ENCODE measurements at regions not wholly inside any gene's neighbourhood (a gene's known extent, or its start where the extent isn't known, plus 50 kb on each side); places are given as distances from the start of the nearest gene placed in this dataset.
"Not testable (repeated sequence)": the region's sequence is repeated elsewhere in the genome, so short reads cannot be mapped to it uniquely, and the experiment has no call there.

DNA sequence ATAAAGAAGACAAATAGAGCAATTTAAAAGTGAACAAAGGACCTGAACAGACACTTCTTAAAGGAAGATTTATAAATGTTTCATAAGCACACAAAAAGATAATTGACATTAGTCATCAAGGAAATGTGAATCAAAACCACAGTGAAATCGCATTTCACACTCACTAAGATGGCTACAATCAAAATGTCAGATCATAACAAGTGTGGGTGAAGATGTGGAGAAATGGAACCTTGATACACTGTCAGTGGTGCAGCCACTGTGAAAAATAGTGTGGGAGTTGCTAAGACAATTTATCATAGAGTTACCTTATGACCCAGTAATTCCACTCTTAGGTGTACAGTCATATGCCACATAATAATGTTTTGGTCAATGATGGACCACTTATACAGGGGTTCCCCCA, 54.5 kb upstream of the HTR4 start:
- no peak for DNase-seq (ENCODE audit: low read depth)

DNA sequence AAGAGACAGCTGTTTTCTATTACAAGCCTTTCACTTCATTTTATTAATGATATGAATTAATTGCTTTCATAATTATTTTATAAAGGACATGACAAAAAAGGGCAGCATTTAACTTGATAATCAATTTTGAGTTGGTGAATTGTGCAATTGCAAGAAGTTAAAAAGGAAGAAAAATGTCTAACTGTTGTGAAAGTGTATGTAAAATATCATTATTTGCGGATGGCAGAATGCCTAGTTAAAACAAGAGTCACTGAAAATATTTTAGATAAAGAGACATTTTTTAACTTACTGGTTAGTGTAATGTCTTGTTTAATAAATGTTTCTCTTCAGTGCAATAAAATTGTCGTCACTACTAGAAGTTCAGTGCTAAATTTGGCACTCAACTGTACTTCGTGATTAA, 57.6 kb upstream of the HTR4 start:
- no peak for DNase-seq (ENCODE audit: low read depth)

DNA sequence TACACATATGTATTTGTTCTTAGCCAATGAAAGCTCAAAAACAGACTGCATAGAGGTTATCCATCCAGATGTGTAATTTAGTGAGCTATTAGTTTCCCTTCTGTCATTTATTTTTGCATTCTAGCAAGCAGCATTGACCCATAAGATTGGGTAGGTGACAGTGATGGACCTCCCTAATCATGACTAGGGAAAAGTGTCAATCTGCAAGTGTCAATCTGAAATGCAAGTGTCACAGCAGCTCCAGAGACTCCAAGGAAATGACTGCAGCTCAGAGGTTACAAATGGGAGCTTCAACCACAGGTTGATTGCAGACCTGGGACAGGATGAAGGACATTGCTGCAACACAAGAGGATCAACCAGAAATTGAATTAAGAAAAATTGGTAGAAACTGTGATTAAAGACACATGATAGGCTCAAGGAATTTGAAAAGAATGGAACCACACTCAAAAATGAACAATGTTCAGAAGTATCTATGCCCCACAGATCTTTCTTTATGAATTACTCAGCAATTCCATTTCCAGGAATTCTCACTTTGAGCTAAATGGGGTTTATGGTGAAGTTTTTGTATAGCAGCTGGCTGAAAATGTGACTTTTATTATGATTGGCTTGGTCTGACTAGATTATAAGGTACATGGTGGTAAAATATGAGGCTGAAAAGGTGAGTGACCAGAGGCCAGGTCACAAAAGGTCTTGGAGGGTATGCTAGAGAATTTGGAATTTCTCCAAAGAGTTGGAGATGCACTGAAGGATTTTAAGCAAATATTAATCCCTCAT, 59.6 kb upstream of the HTR4 start:
- no peak for DNase-seq (ENCODE audit: low read depth)

DNA sequence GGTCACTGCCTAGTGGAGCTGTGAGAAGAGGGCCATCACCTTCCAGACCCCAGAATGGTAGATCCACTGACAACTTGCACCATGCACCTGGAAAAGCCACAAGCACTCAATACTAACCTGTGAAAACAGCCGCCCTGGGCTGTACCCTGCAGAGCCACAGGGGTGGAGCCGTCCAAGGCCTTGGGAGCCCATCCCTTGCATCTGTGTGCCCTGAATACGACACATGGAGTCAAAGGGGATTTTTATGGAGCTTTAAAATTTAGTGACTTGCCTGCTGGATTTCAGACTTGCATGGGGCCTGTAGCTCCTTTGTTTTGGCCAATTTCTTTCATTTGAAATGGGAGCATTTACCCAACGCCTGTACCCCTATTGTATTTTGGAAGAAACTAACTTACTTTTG, 62.4 kb upstream of the HTR4 start:
- DNase-seq (ENCODE audit: low read depth): no peak

DNA sequence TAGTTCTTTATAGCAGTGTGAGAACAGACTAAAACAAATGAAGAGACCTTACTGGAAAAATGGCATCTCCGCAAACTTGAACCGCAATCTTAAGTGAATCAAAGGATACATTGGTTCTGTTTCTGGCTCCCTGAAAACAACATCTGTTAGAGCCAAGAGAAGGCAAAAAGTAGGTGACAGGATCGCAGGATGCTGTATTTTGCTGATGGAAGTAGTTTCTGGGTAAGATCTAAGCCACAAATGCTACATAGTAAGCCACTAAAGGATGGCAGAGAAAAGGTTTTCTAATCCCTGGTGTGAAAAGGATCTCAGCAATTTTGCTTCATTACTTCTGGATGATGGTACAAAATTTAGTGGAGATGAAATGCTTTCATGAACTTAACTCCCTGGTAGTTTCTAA, 63.3 kb upstream of the HTR4 start:
- DNase-seq (ENCODE audit: low read depth): no peak

DNA sequence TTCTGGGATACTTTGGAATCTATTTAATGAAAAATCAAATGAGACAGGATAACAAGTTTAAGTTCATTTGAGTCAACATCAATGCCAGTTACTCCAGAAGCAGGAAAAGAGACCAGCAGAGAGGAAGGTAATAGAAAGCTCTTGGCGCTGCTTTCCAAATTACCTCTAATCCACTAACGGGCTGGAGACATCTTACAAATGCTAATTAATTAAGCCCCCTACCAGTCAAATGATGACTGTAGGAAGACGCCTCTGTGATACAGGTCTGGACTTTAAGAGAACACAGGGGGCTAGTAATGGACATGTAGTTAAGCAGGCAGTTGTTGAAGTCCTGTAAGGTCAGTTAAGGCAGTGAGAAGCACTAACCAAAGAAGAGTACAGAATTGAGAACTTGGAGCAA, 65.3 kb upstream of the HTR4 start:
- DNase-seq (ENCODE audit: low read depth): no peak

DNA sequence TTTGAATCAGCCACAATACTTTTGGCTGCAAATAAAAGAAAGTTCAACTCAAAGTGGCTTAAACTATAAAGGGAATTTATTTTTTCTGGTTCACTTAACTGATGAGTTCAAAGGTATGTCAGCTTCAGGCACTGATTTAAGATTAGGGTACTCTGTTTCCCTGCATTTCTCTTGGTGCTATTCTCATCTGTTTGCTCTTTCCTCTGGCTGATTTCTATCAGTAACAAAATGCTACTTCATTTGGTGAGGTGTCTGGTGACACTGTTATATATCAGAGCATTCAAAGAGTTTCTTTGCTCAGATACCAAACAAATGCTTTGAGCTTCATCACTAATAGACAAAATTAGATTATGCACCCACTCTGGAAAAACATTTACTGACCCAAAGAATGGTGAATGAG, 65.9 kb upstream of the HTR4 start:
- no peak for DNase-seq (ENCODE audit: low read depth)

DNA sequence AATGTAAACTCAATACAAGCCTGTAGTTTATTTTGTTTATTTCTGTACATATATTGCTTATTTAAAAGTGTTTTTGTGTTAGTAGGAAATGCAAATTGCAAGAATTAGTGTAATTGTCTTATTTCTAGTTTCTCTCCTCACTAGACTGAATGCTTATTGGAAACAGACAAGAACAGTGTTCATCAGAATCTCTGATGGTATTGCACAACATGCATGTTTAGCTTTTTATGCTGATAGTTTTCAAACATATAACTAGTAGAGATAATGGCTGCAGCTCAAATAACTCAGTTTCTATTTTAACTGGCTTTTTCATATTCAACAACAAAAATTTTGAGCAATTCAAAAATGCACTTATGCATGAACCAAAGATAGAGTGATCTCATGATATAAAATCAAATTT, 68.8 kb upstream of the HTR4 start:
- DNase-seq (ENCODE audit: low read depth): no peak

DNA sequence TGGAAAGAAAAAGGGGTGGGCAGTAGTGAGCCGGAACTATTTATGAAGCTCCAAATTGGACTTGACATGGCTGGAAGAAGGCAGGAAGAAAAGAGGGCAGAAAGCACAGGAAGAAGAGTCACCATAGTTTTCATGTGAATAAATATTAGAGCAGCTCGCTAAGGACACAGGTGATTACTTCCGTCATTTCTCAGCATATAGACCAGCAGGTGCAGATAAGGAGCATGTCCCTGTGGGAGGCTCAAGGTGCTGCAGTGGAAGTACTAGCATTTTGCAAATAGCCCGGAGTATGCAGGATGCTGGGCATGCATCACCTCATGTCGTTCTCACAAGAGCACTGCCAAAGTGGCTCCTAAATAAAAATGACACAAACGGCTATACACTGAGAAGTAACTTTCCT, 71.3 kb upstream of the HTR4 start:
- no peak for DNase-seq (ENCODE audit: low read depth)

DNA sequence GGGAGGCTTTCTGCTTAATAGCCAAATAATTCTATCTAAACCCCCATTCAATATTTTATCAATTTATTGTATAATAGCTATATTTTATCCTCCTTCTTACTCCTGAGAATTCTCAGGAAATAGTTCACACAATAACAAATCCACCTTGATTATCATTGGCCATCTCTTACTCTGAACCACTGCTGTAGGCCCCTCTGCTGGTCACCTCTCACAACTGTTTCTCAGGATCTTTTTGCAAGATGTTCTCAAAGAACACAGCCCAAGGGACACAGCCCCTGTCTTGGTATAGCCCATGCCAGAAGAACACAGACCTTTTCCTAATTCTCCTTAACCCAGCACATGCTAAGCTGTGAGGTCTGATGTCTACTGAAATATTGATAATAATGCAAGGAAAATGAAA, 74.9 kb upstream of the HTR4 start:
- DNase-seq (ENCODE audit: low read depth): no peak

DNA sequence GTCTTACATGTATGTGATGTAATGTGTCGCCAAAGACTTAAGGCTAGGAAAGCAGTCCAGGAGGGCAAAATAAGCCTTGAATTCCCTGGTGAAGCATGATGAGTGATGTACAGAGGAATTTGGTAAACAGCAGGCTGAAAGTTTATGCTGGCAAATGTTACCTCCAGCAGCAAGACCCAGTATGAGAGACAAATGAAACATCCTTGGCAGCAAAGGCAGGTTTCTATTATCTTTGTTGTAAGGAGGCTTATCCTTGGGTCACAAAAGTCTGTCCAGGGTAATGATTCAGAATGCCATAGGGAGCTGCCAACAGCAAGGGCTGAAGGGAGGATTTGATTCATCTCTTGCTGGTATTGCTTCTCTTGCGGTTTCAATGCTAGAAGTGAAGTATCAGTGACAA, 75.9 kb upstream of the HTR4 start:
- DNase-seq (ENCODE audit: low read depth): no peak

DNA sequence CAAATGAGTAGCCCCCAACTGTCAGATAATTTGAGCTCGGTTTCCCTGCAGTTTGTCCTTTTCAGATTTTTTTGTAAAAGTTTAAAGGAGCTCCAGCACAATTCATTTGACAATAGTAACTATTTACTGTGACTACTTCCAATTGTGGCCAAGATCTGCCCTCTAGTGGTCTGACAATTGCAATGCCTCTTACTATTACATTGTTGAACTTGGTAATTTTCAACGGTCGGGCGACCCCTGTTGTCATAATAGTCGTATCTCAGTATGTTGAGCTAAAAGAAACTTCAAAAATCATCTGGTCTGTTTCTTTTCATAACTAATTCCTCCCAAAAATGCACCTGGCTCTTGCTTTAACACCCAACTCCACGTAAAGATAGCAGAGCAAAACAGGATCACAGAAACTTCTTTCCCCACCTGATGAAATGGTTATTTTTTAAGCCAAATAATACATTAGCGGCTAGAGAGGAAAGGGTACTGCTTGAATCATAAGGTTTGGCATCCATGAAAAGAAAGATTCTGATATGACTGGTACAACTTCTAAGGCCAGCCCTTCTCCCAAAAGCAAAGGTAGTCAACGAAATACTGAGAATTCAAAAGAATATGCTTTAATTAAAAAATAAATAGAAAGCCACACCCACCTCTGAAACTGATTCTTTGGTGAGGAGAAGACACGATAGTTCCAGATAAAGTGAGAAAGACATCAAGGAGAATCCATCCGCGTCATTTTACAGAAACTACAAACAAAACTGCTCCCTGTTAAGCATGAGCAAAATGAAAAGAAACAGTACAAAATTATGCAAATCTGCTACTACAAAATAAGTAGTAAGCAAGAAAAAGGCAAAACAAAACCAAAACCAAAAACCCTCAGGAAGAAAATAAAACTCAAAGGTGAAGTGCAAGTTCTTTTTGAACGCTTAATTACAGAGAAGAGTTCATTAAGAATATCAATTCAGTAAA, 76.9 kb upstream of the HTR4 start:
- peak; percentile 16 for DNase-seq (ENCODE audit: low read depth)

DNA sequence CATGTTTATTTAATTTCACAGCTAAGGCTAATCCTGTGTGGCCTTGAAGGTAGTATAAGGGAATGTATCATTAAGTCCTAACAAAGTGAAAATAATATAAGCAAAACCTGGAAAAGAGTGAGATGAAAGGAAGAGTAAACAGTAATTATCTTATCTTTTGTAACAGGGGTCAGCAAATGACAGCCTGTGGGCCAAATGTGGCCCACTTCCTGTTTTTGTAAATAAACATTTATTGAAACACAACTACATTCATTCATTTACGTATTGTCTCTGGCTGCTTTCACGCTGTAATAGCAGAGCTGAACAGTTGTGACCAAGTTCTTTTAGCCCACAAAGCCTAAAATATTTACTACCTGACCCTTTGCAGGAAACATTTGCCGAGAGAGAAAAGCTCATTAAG, 78.4 kb upstream of the HTR4 start:
- no peak for DNase-seq (ENCODE audit: low read depth)

DNA sequence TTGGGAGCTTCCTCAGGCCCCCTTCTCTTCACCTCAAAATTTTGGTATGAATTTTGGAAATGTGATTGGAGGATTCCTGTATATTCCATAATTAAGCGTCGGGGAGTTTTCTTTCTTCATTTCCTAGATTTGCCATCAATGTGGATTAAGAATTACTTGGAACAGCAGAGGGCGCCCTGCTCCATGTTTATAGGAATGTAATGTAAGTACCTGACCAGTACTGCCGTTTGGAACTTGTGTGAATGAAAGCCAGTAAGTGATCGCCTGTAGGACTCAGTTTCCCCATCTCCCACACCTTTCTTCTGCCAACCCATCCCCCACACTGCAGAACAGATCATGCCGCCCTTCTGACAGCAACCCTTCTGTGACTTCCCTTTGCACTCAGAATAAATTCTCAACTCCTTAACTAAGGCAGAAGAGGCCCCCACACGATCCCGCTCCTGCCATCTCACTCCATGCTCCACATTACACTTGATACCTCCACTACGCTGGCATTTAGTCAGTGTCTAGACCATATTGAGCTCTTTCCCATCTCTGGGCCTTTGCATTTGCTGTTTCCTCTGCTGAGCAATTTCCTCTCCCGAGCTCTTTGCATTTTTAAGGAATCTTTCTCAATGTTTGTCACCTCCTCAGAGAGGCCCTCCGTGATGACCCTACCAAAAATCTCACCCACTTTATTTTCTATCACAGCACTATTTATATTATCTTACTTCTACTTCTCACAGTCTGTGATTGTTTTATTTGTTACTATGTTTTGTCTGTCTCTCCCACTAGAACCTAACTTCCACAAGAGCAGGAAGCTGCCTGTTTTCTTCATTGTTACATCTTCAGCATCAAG, 79.5 kb upstream of the HTR4 start:
- DNase-seq (ENCODE audit: low read depth): peak; percentile 31

DNA sequence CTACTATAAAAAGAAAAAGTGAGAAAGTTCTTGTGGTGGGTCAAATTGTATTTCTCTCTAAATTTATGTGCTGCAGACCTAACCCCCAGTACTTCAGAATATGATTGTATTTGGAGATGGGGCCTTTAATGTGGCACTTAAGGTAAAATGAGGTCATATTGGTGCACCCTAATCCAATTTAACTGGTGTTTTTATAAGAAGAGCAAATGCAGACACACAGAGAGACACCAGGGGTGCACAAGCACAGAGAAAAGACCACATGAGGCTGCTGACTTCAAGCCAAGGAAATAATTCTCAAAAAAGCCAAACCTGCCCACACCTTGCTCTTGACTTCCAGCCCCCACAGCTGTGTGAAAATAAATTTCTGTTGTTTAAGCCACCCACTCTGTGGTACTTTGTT, 80.2 kb upstream of the HTR4 start:
- no peak for DNase-seq (ENCODE audit: low read depth)

DNA sequence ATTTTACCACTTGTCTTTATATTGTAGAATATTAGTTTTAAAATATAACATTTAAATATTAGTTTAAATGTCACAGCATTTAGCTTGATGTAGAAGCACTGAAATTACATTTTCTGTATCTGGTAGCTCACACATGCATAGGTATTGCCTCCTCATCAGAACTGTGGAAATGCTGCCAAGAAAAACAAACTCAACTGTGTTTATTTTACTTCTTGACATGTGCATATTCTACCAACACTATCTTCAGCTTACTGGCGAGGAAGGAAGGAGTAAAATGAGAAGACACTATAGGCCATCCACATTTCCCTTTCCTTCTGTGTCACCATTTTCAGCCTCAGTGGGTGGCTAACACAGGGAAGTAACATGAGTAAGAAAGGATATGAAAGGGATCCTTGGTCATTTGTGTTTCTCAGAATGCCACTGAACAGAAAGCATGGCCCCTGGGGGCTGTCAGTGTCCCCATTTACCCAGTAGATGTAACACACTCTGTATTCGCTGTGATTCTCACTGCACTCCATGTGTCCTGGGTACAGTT, 81.0 kb upstream of the HTR4 start:
- DNase-seq (ENCODE audit: low read depth): no peak

DNA sequence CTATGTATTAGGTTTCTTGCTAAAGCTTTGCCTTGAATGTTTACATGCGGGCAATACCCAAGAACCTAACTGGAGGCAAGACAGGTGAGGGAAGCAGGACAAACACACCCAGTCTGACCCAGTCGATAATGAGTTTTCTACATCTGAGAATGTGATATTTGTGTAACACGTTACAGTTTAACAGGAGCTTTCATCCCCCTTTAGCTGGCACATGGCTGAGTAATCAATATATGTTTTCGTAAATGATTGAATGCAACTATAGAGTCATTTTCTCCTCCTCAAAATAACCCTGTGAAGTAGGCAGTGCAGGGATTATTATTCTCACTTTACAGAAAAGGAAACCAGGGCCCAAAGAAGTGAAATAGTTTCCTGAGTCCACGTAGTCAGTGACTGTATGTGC, 84.7 kb upstream of the HTR4 start:
- DNase-seq (ENCODE audit: low read depth): no peak

DNA sequence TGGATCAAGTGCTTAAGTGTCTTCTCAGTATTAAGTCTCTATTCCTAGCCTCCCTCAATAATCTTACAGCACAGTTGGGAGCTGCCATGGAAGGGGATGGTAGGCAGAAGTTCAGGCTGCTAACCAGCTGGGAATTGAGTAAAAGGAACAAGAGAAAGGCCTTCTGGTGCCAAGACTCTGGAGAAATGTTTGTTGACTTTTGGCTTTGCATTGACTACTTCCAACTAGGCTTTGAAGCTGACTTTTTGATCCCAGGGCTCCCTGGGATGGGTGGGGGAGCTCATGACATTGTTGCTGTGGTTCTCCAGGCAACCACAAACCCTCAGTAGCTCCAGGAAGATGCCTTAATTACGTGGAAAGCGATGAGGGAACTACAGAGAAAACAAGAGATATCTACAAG, 85.2 kb upstream of the HTR4 start:
- no peak for DNase-seq (ENCODE audit: low read depth)

DNA sequence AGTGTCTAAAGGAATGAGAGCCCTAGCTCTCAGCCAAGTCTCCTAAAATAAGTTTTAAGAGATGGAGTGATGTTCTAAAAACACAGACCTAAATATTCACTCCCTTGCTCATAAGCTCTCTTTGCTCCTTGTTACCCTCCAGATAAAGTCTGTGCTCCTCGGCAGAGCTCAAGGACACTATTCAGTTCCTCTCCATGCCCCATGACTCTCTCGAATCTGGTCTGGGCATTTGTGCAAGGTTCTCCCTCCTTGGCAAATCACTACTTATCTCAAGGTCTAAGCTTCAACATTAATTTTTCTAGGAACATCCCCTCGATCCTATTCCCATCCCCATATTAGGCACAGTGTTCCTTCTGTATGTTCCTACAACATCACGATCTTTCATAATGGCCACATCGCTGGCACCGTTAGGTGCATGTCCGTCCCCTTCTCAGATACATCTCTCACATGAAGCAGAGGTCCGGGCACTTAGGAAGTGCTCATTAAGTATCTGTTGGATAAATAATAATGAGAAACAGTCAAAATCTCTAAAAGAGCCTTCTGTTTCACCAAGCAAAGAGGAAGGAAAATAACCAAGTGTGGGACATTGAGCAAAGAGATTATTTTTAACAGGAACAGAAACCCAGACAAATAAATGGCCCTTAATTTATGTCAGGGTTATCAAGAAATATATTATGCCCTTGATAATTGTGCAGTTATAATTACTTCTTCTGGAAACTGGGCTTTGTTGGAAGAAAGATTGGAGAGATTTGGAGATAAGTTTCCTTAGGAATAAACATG, 85.9 kb upstream of the HTR4 start:
- no peak for DNase-seq (ENCODE audit: low read depth)

DNA sequence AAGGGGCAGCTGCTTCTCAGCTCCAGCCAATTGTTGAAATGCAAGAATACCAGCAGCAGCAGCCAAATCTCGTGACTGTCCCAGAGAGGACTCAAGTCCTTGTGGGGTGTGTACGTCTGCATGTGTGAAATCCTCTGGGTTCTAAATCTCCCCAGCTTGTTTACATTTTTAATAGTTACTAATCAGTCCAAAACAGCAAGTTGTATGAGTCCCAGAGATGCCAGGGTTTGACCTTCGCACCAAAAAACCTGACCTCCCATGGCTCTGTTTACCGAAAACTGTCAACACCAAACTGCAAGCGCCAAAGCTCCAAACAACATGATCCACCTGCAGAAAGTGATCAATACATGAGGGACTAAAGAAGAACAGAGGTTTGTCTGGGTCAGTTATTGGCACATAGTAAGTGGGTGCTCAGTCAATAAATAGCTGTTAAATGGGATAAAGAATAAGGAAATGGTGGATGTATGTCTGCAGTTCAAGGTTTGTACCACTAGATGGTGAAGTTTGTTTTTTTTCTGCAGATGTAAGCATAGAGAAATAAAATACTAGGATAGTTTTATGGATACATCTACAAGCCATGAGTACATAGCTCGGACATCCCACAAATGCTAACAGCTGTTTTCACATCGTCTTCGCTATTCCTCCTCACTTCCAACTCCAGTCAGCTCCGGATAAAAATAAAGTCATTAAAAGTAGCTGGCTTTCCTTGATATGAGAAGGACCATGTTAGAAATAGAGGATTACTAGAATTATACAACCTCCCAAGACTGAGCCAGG, 85.3 kb upstream of the ADRB2 start:
- no peak for DNase-seq (ENCODE audit: low read depth)

DNA sequence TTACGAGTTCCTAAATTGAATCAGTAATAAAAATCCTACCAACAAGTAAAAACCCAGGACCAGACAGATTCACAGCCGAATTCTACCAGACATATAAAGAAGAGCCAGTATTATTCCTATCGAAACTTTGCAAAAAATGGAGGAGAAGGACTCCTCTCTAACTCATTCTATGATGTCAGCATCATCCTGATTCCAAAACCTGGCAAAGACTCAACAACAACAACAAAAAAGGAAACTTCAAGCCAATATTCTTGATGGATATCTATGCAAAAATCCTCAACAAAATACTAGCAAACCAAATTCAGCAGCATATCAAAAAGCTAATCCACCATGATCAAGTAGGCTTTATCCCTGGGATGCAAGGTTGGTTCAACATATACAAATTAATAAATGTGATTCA, 84.6 kb upstream of the ADRB2 start:
- DNase-seq (ENCODE audit: low read depth): not testable (repeated sequence)

Measured in activated T-helper 1 cell treated with Interleukin-2 at 50 U/mL for 16 hours (primary cell).